ENCODE measurements at regions not wholly inside any gene's neighbourhood (a gene's known extent, or its start where the extent isn't known, plus 50 kb on each side); places are given as distances from the start of the nearest gene placed in this dataset.

DNA sequence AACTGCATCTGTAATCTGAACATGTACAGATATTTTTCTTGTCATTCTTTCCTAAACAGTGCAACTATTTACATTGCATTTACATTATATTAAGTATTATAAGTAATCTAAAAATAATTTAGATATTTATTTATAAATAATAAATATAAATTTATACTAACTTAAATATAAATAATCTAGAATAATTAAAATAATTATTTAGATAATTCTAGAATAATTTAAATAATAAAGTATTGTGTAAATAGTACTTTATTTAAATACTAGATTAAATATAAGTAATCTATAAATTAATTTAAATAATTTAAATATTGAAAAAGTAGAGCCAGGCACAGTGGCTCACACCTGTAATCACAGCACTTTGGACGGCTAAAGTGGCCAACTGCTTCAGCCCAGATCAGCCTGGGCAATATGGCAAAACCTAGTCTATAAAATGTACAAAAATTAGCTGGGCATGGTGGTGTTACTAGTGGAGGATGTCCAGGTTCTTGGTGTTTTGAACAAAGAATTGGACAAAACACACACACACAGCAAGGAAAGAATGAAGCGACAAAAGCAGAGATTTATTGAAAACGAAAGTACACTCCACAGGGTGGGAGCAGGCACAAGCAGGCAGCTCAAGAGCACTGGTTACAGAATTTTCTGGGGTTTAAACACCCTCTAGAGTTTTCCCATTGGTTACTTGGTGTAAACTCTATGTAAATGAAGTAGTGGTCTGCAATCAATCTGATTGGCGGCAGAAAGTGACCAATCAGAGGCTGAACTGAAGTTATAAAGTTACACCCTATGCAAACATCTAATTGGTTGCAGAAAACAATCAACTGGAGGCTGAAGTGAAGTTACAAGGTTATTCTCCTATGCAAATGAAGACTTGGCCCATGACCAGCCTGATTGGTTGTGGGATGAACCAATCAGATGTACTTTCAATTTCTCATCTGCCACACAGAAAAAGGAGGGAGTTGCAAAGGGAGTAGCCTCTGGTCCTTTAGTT, 100.2 kb upstream of the SP4 start:
- Histone ChIP-seq H3F3A (ENCODE audit: low read depth) (no peaks in the 10 kb centered on the region), H3K36me3 (ENCODE audit: insufficient read depth, low read length) (no peaks in the 10 kb centered on the region), H3K4me2 (ENCODE audit: low read depth, low read length, poor library complexity, severe bottlenecking) (no peak overlapping the region), H4K20me1 (ENCODE audit: insufficient read depth, low read length, poor library complexity, severe bottlenecking) (no peaks in the 10 kb centered on the region), H3K4me1 (ENCODE audit: insufficient read depth, low read length, poor library complexity, severe bottlenecking) (no peaks in the 10 kb centered on the region), H3K9me2 (replicated peaks; ENCODE audit: low read depth, low read length) (no peaks in the 10 kb centered on the region), H2AFZ (ENCODE audit: low read length) (no peak overlapping the region), H3K27me3 (ENCODE audit: insufficient read depth, low read length, poor library complexity, severe bottlenecking) (no peaks in the 10 kb centered on the region), H3K79me2 (ENCODE audit: insufficient read depth, low read length) (no peaks in the 10 kb centered on the region), H3K4me3 (ENCODE audit: low read length, poor library complexity, severe bottlenecking) (no peak overlapping the region), H3K9me3 (ENCODE audit: insufficient read depth, low read depth, low read length) (no peaks in the 10 kb centered on the region), H3K9ac (ENCODE audit: low read depth, low read length, poor library complexity, severe bottlenecking) (no peak overlapping the region)
- no peak for TF ChIP-seq EZH2phosphoT487 (IDR thresholded peaks at IDR 0.05; ENCODE audit: borderline replicate concordance)
- TF ChIP-seq, protein P1, sequence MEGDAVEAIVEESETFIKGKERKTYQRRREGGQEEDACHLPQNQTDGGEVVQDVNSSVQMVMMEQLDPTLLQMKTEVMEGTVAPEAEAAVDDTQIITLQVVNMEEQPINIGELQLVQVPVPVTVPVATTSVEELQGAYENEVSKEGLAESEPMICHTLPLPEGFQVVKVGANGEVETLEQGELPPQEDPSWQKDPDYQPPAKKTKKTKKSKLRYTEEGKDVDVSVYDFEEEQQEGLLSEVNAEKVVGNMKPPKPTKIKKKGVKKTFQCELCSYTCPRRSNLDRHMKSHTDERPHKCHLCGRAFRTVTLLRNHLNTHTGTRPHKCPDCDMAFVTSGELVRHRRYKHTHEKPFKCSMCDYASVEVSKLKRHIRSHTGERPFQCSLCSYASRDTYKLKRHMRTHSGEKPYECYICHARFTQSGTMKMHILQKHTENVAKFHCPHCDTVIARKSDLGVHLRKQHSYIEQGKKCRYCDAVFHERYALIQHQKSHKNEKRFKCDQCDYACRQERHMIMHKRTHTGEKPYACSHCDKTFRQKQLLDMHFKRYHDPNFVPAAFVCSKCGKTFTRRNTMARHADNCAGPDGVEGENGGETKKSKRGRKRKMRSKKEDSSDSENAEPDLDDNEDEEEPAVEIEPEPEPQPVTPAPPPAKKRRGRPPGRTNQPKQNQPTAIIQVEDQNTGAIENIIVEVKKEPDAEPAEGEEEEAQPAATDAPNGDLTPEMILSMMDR (conservative IDR thresholded peaks at IDR 0.05; ENCODE audit: low read length): no peak

DNA sequence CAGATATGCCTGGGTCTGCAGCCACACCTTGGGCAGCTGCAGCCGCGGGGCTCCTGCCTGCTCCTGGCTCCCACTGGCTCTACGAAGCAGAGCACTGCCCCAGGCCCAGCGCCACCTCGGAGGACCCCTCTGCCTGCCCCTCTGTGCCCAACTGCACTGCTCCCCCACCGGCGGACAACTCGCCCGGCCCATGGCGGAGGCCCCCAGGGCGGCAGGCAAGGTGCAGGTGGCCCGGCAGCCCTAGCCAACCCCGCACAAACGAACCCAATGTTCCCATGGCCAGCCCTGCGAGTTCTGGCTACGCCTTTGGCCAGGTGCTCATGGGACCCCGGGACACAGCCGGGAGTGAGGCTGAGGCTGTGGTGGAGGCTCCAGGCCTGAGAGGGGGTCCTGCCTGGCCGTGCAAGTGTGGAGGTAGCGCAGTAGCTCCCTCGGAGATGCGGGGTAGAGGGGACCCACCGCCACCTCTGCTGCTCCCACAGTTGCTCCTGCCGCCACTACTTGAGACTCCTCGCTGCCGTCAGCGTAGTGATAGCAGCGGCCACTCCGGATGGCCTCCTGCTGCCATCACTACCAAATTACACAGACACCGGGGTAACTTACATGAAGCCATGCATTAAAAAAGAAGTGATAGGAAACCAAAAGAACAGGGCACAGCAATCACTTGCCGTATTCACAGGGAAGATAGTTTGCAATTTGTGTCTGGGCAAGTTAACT, 97.3 kb upstream of the SP4 start:
- Histone ChIP-seq H3K4me1 (ENCODE audit: insufficient read depth, low read length, poor library complexity, severe bottlenecking) (no peaks in the 10 kb centered on the region), H2AFZ (ENCODE audit: low read length) (no peak overlapping the region), H3K79me2 (ENCODE audit: insufficient read depth, low read length) (no peaks in the 10 kb centered on the region), H3F3A (ENCODE audit: low read depth) (no peaks in the 10 kb centered on the region), H4K20me1 (ENCODE audit: insufficient read depth, low read length, poor library complexity, severe bottlenecking) (no peaks in the 10 kb centered on the region), H3K4me2 (ENCODE audit: low read depth, low read length, poor library complexity, severe bottlenecking) (no peak overlapping the region), H3K9me2 (replicated peaks; ENCODE audit: low read depth, low read length) (no peaks in the 10 kb centered on the region), H3K9ac (ENCODE audit: low read depth, low read length, poor library complexity, severe bottlenecking) (no peak overlapping the region), H3K9me3 (ENCODE audit: insufficient read depth, low read depth, low read length) (no peaks in the 10 kb centered on the region), H3K36me3 (ENCODE audit: insufficient read depth, low read length) (no peaks in the 10 kb centered on the region), H3K27me3 (ENCODE audit: insufficient read depth, low read length, poor library complexity, severe bottlenecking) (no peaks in the 10 kb centered on the region), H3K4me3 (ENCODE audit: low read length, poor library complexity, severe bottlenecking) (no peak overlapping the region)
- TF ChIP-seq, protein P1 (conservative IDR thresholded peaks at IDR 0.05; ENCODE audit: low read length): no peak
- TF ChIP-seq EZH2phosphoT487 (IDR thresholded peaks at IDR 0.05; ENCODE audit: borderline replicate concordance): no peak

DNA sequence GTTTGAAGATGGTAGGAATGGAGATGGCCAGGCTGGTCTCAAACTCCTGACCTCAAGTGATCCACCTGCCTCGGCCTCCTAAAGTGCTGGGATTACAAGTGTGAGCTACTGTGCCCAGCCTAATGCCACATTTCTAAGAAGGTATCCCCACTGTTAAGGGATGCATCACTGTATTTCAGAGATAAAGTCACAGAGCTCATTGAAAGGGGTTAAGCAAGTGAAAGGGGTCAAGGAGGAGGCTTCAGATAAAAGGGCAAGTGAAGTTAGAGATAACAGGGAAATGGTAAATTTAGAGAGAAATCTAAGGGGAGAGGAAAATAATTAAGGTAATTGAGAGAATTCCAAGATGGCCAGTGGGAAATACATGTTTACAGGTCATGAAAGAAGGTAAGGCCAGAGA, 93.0 kb upstream of the SP4 start:
- TF ChIP-seq, protein P1 (conservative IDR thresholded peaks at IDR 0.05; ENCODE audit: low read length): no peak
- no peak for TF ChIP-seq EZH2phosphoT487 (IDR thresholded peaks at IDR 0.05; ENCODE audit: borderline replicate concordance)
- no peaks in the 10 kb centered on the region for H3K9me2 ChIP-seq (replicated peaks; ENCODE audit: low read depth, low read length)
- H3K9ac ChIP-seq (ENCODE audit: low read depth, low read length, poor library complexity, severe bottlenecking): no peak overlapping the region
- H3F3A ChIP-seq (ENCODE audit: low read depth): peaks cover 8% of the 10 kb centered on the region
- peaks cover 14% of the 10 kb centered on the region for H3K4me1 ChIP-seq (ENCODE audit: insufficient read depth, low read length, poor library complexity, severe bottlenecking)
- no peaks in the 10 kb centered on the region for H3K36me3 ChIP-seq (ENCODE audit: insufficient read depth, low read length)
- no peak overlapping the region for H2AFZ ChIP-seq (ENCODE audit: low read length)
- no peak overlapping the region for H3K4me2 ChIP-seq (ENCODE audit: low read depth, low read length, poor library complexity, severe bottlenecking)
- H3K79me2 ChIP-seq (ENCODE audit: insufficient read depth, low read length): no peaks in the 10 kb centered on the region
- no peaks in the 10 kb centered on the region for H4K20me1 ChIP-seq (ENCODE audit: insufficient read depth, low read length, poor library complexity, severe bottlenecking)
- no peak overlapping the region for H3K4me3 ChIP-seq (ENCODE audit: low read length, poor library complexity, severe bottlenecking)
- H3K9me3 ChIP-seq (ENCODE audit: insufficient read depth, low read depth, low read length): no peaks in the 10 kb centered on the region
- H3K27me3 ChIP-seq (ENCODE audit: insufficient read depth, low read length, poor library complexity, severe bottlenecking): no peaks in the 10 kb centered on the region
